T-cell (primary cell): ENCODE measurements at regions not wholly inside any gene's neighbourhood (a gene's known extent, or its start where the extent isn't known, plus 50 kb on each side); places are given as distances from the start of the nearest gene placed in this dataset.
"Not testable (repeated sequence)": the region's sequence is repeated elsewhere in the genome, so short reads cannot be mapped to it uniquely, and the experiment has no call there.

Source experiments
- ATAC-seq, 4 experiments: fragments of 200-7000 bp in 3 of 4; fragments of 150-1000 bp in 1 of 4; cut with Tn5 transposase; replicated peaks in 1 of 4; 1 replicate in 3 of 4; 2 replicates in 1 of 4; pipeline ENCODE4 v1.10.0; 2021; ENCODE audit warnings: moderate library complexity in 3 of 4, mild to moderate bottlenecking in 2 of 4, moderate number of reproducible peaks in 1 of 4
- CTCF ChIA-PET, 2 donors: fragments of 300-600 bp; sonication (Branson Sonifier 250); formaldehyde crosslinking; loops; one replicate each; lab custom pipeline; 2022; ENCODE audit warnings: antibody characterized with exemption in 2 of 2; lab: Charles Lee
- POLR2A ChIA-PET, 2 donors: fragments of 300-600 bp; sonication (Branson Sonifier 250); formaldehyde crosslinking; loops; one replicate each; lab custom pipeline; 2022; ENCODE audit warnings: antibody characterized with exemption in 2 of 2; lab: Charles Lee
- DNase-seq, 35 experiments: peaks; one replicate each; pipeline versions ENCODE4 v3.0.0 to v3.0.0-alpha.2; 2013 to 2023
- H3K27ac ChIP-seq: one replicate; pipeline ENCODE4 v1.5.1; 2013; ENCODE audit warnings: low read length
- H3K27me3 ChIP-seq, 2 experiments: replicated peaks in 1 of 2; 1 replicate in 1 of 2; 2 replicates in 1 of 2; pipeline versions ENCODE4 v1.6.1 to v1.7.0; 2013; ENCODE audit warnings: low read length in 1 of 2, mixed read lengths in 1 of 2; ENCODE audit not compliant: control insufficient read depth in 2 of 2, insufficient read depth in 2 of 2; ENCODE audit errors: extremely low read depth in 1 of 2
- H3K36me3 ChIP-seq, 2 donors: 1 replicate in 1 of 2; 2 replicates in 1 of 2; pipeline versions ENCODE4 v1.6.1 to v1.7.0; 2013; ENCODE audit warnings: low read length in 1 of 2; ENCODE audit not compliant: control insufficient read depth in 2 of 2, insufficient read depth in 1 of 2; ENCODE audit errors: extremely low read depth in 1 of 2
- H3K4me1 ChIP-seq, 2 experiments: 1 replicate in 1 of 2; 2 replicates in 1 of 2; pipeline versions ENCODE4 v1.6.1 to v1.7.0; 2013; ENCODE audit warnings: low read length in 2 of 2, mixed read lengths in 1 of 2; ENCODE audit not compliant: insufficient read depth in 2 of 2, control insufficient read depth in 1 of 2; ENCODE audit errors: extremely low read depth in 1 of 2
- H3K4me3 ChIP-seq, 2 donors: 1 replicate in 1 of 2; 2 replicates in 1 of 2; pipeline versions ENCODE4 v1.5.1 to v1.7.0; 2013; ENCODE audit warnings: mild to moderate bottlenecking in 2 of 2, low read length in 1 of 2, moderate library complexity in 1 of 2; ENCODE audit not compliant: control insufficient read depth in 1 of 2; ENCODE audit errors: extremely low read depth in 1 of 2
- H3K9me3 ChIP-seq: 2 replicates; pipeline ENCODE4 v1.7.0; 2013
- H3K27ac Mint-ChIP-seq, 2 donors: one replicate each; pipeline ENCODE4 v1.8.0; 2020 to 2021; ENCODE audit warnings: mild to moderate bottlenecking in 2 of 2, mixed read lengths in 2 of 2
- H3K27me3 Mint-ChIP-seq, 2 donors: one replicate each; pipeline ENCODE4 v1.8.0; 2021 to 2022; ENCODE audit warnings: mixed read lengths in 2 of 2
- H3K36me3 Mint-ChIP-seq: one replicate; pipeline ENCODE4 v1.8.0; 2021; ENCODE audit warnings: mixed read lengths
- H3K4me1 Mint-ChIP-seq, 3 donors: one replicate each; pipeline ENCODE4 v1.8.0; 2020 to 2022; ENCODE audit warnings: mixed read lengths in 3 of 3, mild to moderate bottlenecking in 1 of 3
- H3K4me3 Mint-ChIP-seq, 3 donors: one replicate each; pipeline ENCODE4 v1.8.0; 2020 to 2022; ENCODE audit warnings: mild to moderate bottlenecking in 3 of 3, mixed read lengths in 3 of 3, moderate library complexity in 3 of 3
- H3K9me3 Mint-ChIP-seq, 3 donors: one replicate each; pipeline ENCODE4 v1.8.0; 2020 to 2022; ENCODE audit warnings: mixed read lengths in 3 of 3
- WGBS: methylation state at CpG from one replicate; pipeline ENCODE4 v1.1.5; 2013; ENCODE audit warnings: missing lambda C conversion rate; ENCODE audit not compliant: insufficient coverage; 5-methylcytosine and 5-hydroxymethylcytosine counted together

GRCh38 chr7:81298951-81299666, 380.3 kb upstream of the SEMA3C start:
- CTCF ChIA-PET, result no interaction called here
- Mint-ChIP-seq H3K4me3 (no peak overlapping the region), H3K36me3 (no peaks in the 10 kb centered on the region), H3K27ac (no peak overlapping the region), H3K4me1 (no peaks in the 10 kb centered on the region), H3K9me3 (peaks cover 0 to 11% (median 5%) of the 10 kb centered on the region in 3 donors), H3K27me3 (no peaks in the 10 kb centered on the region)
- DNase-seq, result no peak
- 0% methylated on average over 1 of the region's 5 CpGs for WGBS
- POLR2A ChIA-PET, result no interaction called here
- Histone ChIP-seq H3K27ac (no peak overlapping the region), H3K27me3 (no peaks in the 10 kb centered on the region), H3K9me3 (no peaks in the 10 kb centered on the region), H3K4me3 (no peak overlapping the region), H3K36me3 (no peaks in the 10 kb centered on the region), H3K4me1 (no peaks in the 10 kb centered on the region)
- ATAC-seq, result no peak

GRCh38 chr7:81297317-81297716, 378.5 kb upstream of the SEMA3C start:
- Mint-ChIP-seq H3K4me3 (no peak overlapping the region), H3K9me3 (peaks cover 0 to 13% (median 7%) of the 10 kb centered on the region in 3 donors), H3K27me3 (no peaks in the 10 kb centered on the region), H3K4me1 (no peaks in the 10 kb centered on the region), H3K36me3 (no peaks in the 10 kb centered on the region), H3K27ac (no peak overlapping the region)
- H3K36me3 ChIP-seq, result no peaks in the 10 kb centered on the region
- H3K4me1 ChIP-seq, result no peaks in the 10 kb centered on the region
- POLR2A ChIA-PET, result no interaction called here
- ATAC-seq, result no peak
- no peaks in the 10 kb centered on the region for H3K9me3 ChIP-seq
- H3K27ac ChIP-seq, result no peak overlapping the region
- CTCF ChIA-PET, result no interaction called here
- H3K4me3 ChIP-seq, result no peak overlapping the region
- no CpG with 5 or more reads among the region's 2 CpGs for WGBS
- H3K27me3 ChIP-seq, result no peaks in the 10 kb centered on the region
- DNase-seq, result no peak

- Histone ChIP-seq H3K4me3 (no peak overlapping the region), H3K4me1 (no peaks in the 10 kb centered on the region), H3K27ac (no peak overlapping the region), H3K27me3 (no peaks in the 10 kb centered on the region), H3K9me3 (no peaks in the 10 kb centered on the region), H3K36me3 (no peaks in the 10 kb centered on the region)
- Mint-ChIP-seq H3K4me3 (no peak overlapping the region), H3K36me3 (no peaks in the 10 kb centered on the region), H3K27ac (no peak overlapping the region), H3K9me3 (peaks cover 0 to 12% (median 7%) of the 10 kb centered on the region in 3 donors), H3K27me3 (no peaks in the 10 kb centered on the region), H3K4me1 (no peaks in the 10 kb centered on the region)
- DNase-seq (no peak), ATAC-seq (no peak)
- no CpG with 5 or more reads among the region's 2 CpGs for WGBS
- ChIA-PET CTCF (no interaction called here), POLR2A (no interaction called here)
Observed at GRCh38 chr7:81296726-81297125, 377.9 kb upstream of the SEMA3C start.

GRCh38 chr7:81294897-81295515, 376.2 kb upstream of the SEMA3C start:
- H3K27ac ChIP-seq, result no peak overlapping the region
- no peaks in the 10 kb centered on the region for H3K4me1 Mint-ChIP-seq
- H3K4me3 ChIP-seq, result no peak overlapping the region
- no peak overlapping the region for H3K4me3 Mint-ChIP-seq
- H3K27ac Mint-ChIP-seq, result no peak overlapping the region
- H3K36me3 ChIP-seq, result no peaks in the 10 kb centered on the region
- no peaks in the 10 kb centered on the region for H3K27me3 Mint-ChIP-seq
- H3K27me3 ChIP-seq, result no peaks in the 10 kb centered on the region
- POLR2A ChIA-PET, result no interaction called here
- H3K9me3 ChIP-seq, result no peaks in the 10 kb centered on the region
- CTCF ChIA-PET, result no interaction called here
- ATAC-seq, result no peak
- DNase-seq, result no peak
- no peaks in the 10 kb centered on the region for H3K4me1 ChIP-seq
- H3K9me3 Mint-ChIP-seq, result peaks cover 0 to 12% (median 8%) of the 10 kb centered on the region in 3 donors
- H3K36me3 Mint-ChIP-seq, result no peaks in the 10 kb centered on the region
- 97% methylated on average over 11 of the region's 12 CpGs for WGBS

GRCh38 chr7:81293806-81294205, 375.0 kb upstream of the SEMA3C start:
- Mint-ChIP-seq H3K27me3 (no peaks in the 10 kb centered on the region), H3K4me3 (no peak overlapping the region), H3K36me3 (no peaks in the 10 kb centered on the region), H3K27ac (no peak overlapping the region), H3K9me3 (peaks cover 0 to 12% (median 9%) of the 10 kb centered on the region in 3 donors), H3K4me1 (no peaks in the 10 kb centered on the region)
- Histone ChIP-seq H3K36me3 (no peaks in the 10 kb centered on the region), H3K27ac (no peak overlapping the region), H3K9me3 (no peaks in the 10 kb centered on the region), H3K27me3 (no peaks in the 10 kb centered on the region), H3K4me3 (no peak overlapping the region), H3K4me1 (no peaks in the 10 kb centered on the region)
- WGBS, result 91% methylated on average over 1 of the region's 1 CpG
- ChIA-PET POLR2A (no interaction called here), CTCF (no interaction called here)
- DNase-seq, result no peak
- ATAC-seq, result no peak

GRCh38 chr7:81286754-81287153, 367.9 kb upstream of the SEMA3C start:
- H3K4me1 ChIP-seq, ATAC-seq, H3K27ac Mint-ChIP-seq, H3K4me3 Mint-ChIP-seq, H3K36me3 Mint-ChIP-seq, H3K27me3 Mint-ChIP-seq, H3K36me3 ChIP-seq, POLR2A ChIA-PET, H3K27ac ChIP-seq, DNase-seq, H3K4me3 ChIP-seq, H3K9me3 ChIP-seq, H3K27me3 ChIP-seq, H3K4me1 Mint-ChIP-seq, CTCF ChIA-PET: not testable (repeated sequence)
- 40% methylated on average over 1 of the region's 4 CpGs for WGBS
- peaks cover 0 to 17% (median 14%) of the 10 kb centered on the region in 3 donors for H3K9me3 Mint-ChIP-seq
